HG03571 (cell line): ENCODE measurements at regions not wholly inside any gene's neighbourhood (a gene's known extent, or its start where the extent isn't known, plus 50 kb on each side); places are given as distances from the start of the nearest gene placed in this dataset.
A peak's percentile ranks its signal among the peaks of the same experiment; 100 is the strongest.

Experiments used
- ATAC-seq: cut with Tn5 transposase; IDR thresholded peaks from one replicate; pipeline ENCODE4 v1.9.1; 2021; ENCODE audit not compliant: unreplicated experiment

DNA sequence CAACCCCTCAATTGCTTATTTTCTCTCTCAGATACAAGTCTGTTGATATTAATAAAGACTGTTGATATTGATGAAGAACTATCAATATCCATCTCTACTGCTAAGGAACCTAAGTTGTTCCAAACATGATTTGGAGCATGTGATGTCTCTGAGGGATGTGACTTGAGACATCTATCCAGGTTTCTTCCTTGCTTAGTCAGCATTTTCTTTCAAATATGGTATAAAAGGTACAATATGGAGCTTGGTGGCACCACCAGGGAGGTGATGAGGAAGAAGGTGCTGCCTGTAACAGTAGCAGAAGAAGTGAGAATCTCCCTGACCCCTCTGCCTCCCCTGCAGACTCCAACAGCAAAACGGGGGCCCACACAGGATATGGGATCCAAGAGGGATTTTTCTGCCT, 329.0 kb downstream of the MAF start:
- no peak for ATAC-seq

DNA sequence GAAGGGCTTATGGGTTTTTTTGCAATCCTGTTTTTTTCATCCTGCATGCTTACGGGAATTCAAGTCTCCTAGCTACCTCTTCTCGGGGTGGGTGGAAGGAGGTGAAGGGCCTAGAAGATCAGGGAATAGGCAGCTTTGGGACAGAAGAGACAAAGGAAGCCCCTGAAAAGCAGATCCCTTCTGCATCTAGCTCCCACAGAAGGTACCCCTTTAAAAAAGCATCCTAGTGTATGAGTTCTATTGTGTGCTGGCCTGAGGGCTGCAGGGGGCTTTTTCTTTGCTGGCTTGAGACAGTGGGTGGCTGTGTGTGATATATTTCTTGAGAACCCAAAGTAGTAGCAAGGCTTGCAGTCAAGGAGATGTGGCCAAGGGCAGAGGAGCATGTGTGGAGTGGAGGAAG, 330.5 kb downstream of the MAF start:
- ATAC-seq = no peak

DNA sequence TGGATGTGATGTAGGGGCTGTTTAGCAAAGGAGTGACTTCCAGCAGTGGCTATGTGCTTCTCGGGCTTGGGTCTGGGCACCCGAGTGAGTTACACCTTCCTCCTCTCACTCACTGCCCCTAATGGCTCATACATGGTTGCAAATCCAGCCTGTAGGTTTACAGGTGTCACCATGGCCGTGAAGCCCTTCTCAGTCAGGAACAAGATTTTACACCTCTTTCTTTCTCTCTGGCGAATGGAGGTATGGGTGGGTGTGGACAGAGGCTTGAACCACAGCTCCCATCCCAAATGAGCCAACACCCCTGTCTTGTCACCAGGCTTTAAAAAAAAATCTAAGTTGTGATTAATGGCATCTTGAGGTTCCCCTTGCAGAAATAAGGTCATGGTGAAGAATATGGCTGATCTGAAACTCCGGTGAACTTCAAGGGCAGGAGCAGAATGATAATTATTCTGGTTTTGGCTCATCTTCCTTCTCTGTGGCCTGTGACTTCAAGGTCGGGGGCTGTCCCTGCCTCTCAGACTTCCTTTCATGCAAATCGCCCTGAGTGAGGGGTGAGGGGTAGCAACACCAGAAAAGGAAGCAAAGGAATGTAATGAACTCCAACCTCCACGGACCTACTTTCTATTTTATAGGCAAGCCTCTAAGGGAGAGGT, 331.2 kb downstream of the MAF start:
- peak; percentile 94 for ATAC-seq

DNA sequence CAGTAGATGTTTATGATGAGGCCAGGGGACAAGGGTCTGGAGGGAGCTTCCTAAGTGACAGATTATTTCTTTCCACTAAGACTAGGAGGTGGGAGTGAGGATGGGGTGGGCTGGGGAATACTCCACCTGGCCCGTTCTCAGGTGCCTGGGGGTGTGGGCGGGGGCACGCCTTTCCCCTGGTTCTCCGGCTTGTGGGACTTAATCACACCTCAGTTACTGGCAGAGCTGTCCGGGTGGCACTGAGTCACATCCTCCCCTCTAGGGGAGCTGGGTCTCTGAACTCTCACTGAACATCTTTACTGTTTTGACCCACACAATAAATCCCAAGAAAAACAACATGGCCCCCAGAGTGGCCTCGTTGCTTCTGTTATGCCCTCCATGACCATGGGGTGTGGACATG, 332.8 kb downstream of the MAF start:
- no peak for ATAC-seq

DNA sequence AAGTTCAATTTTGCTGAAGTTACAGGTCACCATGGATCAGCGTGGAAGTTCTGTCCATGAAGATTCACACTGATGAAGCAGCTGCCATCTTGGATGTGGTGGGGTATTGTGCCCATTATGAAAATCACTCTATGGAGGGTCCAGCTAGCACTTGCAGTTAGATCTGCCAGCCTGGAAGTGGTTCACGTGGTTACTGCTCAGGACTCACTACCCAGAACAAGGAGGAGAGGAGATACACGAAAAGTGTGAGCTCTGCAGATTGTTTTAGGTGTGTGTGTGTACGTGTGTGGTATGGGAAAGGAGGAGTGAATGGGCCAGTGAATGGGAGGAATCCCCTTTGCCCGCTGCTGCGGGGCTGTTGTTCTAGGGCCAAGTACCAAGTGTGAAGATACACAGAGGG, 333.4 kb downstream of the MAF start:
- no peak for ATAC-seq

DNA sequence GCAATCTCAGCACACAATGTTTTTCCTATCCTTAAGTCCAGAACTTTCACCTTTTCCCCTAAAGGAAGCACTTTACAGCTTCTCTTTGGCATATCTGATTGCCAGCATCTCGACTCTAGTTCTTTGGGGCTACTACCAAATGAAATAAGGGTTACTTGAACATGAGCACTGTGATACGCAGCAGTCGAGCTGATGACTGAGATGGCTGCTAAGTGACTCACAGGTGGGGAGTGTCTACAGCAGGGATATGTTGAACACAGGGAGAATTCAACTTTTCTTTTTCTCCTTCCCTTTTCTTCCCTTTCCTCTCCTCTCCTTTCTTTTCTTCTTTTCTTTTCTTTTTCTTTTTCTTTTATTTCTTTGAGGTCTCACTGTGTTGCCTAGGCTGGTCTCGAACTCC, 334.8 kb downstream of the MAF start:
- ATAC-seq = no peak

DNA sequence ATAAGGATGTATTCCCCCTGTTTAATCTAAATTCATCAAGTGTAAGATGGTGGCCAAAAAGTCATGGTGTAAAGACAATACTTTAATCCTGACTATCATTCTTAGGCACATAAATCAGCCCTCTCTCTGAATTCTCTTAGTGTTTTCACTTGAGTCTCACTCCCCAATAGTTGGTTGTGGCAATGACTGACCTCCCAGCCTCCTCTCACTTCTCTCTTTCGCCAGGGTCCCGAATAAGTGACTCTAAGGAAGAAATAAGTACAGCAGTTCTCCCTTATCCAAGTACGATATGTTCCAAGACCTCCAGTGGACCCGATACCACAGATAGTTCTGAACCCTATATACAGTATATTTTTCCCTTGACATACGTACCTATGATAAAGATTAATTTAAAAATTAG, 335.3 kb downstream of the MAF start:
- ATAC-seq = no peak

DNA sequence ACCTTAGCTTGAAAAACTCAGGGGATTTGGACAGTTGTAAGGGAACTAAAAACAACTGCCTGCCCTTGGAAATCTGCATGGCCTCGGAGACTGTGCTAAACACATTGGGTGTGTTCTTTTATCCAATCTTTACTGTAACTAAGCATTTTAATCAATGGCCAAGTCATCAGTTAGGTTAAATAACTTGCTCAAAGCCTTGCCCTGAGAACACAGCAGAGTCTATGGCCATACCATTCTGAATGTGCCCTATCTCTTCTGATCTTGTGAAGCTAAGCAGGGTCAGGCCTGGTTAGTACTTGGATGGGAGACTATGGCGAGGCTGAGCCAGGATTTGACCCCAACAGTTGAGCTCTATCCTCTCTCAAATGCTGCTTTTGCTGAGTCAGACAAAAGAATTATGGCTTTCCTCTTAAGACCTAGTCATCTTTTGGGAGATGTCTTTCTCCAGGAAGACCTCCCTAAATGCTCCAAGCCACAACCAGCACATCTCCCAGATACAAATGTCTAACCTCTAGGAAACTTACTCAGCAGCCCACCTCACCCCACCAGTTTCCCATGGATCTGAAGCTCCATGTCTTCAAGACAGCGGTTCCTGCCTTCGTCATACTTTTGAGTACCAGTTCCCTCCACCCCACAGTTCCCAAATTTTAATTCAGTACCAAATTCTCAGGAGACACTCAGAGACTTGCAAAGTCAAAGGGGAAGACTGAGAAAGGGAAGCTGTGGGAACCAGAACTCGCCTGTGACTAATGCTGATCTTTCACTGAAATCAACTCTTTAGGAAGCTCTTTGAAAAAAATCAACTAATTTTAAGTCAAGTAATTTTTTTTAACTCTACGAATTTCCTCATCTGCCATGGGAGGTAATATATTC, 336.1 kb downstream of the MAF start:
- no peak for ATAC-seq

DNA sequence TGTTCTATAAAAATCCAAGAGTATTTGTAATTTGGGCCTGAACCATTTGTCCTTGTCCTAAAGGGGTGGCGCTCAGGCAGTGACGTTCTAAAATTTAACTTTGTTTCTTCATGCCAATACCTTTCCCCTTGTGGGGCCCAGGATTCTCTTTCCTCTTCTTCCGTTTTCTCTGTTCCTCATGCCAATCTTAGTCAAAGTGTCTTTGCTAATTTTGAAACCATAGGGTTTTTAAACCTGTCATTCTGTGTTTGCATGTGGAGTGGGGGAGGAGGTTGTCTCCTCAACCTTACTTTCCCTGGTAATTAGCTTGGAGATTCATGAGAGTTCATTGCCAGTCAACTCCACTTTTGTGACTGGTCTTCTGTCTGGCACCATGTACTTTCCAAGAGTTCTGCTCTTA, 337.1 kb downstream of the MAF start:
- no peak for ATAC-seq
